ENCODE measurements at regions not wholly inside any gene's neighbourhood (a gene's known extent, or its start where the extent isn't known, plus 50 kb on each side); places are given as distances from the start of the nearest gene placed in this dataset.
"Not testable (repeated sequence)": the region's sequence is repeated elsewhere in the genome, so short reads cannot be mapped to it uniquely, and the experiment has no call there.

DNA sequence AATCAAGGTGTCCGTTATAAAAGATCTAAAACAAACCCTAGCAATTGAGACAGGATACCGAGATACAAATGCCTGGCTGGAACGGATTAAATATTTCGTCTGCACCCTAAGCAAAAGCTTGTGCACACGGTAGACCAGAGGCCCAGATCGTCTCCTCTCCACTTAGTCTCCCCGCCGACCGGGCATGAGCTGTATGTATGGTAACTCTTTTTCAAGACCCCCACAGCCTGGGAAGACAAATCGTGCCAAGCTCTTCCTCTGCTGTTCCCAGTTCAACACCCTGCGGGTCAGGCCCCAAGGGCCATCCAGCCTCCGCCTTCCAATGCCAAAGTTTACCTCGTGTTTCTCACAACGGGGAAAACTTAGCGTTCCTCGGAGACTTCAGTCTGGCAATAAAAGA, 285.7 kb upstream of the GALNT17 start:
- DNase-seq (ENCODE audit: low read depth): no peak

DNA sequence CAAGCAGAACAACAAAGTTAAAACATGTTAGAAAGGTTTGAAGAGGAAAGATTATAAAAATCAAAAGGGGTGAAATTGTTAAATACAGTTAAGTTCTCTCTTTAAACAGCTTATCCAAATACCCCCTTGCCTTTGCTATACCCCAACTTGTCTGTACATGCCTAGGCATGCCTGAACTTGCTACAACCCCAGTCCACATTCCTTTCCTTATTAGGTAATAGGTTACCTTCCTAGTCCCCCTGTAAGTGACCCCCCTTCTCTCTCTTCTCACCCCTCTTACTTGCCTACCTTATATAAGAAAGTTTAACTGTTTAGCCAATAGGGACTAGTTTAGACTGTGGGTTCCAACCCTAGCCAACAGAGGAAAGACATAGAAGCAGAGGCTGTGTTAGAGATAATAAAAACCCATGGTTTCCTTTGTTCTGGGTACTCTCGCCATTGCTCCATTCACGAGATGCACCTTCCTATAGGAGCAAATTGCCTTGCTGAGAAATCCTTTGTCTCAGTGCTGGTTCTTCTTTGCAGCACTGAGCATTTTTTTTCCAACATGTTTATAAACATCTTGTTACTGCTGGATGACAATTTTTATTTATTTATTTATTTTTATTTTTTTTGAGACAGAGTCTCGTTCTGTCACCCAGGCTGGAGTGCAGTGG, 282.2 kb upstream of the GALNT17 start:
- no peak for DNase-seq (ENCODE audit: low read depth)

DNA sequence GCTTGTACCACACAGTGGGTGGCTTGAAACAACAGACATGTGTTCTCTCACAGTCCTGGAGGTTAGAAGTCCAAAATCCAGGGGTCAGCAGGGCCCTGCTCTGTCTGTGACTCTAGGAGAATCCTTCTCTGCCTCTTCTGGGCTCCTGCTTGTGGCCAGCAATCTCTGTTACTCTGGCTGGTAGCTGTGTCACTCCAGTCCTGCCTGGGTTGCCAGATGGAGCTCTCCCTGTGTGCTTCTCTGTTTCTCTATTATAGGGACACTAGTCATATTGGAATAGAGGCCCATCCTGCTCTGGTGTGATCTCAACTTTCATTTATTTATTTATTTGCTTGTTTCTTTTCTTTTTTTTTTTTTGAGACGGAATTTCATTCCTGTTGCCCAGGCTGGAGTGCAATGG, 276.6 kb upstream of the GALNT17 start:
- DNase-seq (ENCODE audit: low read depth): no peak

DNA sequence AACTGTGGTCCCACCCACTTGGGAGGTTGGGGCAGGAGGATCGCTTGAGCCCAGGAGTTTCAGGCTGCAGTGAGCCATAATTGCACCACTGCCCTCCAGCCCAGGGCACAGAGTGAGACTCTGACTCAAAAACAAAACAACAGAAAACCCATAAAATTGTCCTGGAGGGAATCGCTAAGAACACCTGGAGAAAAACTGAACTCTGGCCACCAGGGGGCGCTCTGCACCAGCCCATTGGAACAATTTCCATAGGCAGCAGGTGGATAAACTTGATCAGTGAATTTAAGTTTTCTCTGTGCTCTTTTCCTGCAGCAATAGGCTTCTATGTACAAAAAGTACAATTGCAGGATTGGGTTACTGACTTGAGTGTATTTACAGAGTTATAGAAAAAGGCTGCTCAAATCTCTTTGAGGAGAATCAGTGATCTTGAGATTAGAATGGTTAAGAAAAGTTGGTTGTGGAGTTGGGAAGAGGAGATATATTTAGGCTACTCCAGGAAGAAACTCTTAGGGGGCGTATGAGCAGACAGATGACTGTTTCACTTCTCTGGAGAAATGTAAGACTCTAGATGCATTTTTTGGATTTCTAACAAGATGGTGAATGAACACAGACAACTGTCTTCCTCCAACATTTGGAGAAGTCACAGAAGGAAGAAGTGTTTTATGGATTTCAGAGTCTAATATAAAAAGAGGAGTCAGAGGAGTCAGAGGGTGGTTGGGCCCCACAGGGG, 274.9 kb upstream of the GALNT17 start:
- peak; percentile 44 for DNase-seq (ENCODE audit: low read depth)

DNA sequence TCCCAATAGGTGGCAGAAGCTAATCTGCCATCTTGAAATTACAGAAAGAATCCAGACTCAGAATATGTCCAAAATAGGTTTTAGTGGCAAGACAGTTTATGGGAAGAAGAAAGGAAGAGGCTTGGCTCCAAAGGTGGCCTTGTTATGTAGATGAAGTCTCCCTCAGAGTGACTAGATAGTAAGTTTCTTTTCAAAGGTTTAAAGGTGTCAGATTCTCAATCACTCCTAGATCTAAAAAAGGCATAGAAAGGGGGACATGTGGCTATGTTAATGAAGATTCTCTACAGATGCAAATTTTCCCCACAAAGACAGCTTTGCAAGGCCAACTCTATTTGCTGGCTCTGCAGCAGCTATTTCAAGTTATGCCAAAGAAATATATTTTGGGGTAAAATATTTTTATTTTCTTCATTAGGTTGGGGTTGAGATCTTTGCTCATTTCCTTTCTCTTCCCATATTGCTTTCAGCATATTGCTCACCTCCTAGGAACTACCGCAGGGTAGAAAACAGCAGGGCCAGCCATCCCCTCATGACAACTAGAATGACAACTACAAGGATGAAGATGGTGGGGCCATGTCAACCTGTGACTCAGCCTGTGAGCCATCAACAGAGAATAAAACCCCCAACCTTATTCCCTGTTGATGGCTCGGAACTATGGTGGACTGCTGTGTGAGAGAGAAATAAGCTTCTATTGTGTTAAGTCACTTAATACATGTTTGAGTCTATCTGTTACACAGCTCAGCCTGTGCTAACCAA, 274.0 kb upstream of the GALNT17 start:
- DNase-seq (ENCODE audit: low read depth): no peak

DNA sequence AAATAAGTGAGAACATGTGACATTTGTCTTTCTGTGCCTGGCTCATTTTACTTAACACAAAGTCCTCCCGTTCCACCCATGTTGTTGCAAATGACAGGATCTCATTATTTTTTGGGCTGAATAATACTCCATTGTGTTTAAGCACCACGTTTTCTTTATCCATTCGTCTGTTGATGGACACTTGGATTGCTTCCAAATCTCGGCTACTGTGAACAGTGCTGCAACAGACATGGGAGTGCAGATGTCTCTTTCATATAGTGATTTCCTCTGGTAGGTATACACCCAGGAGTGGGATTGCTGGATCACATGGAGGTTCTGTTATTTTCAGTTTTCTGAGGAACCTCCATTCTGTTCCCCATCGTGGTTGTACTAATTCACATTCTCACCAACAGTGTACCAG, 264.4 kb upstream of the GALNT17 start:
- no peak for DNase-seq (ENCODE audit: low read depth)

DNA sequence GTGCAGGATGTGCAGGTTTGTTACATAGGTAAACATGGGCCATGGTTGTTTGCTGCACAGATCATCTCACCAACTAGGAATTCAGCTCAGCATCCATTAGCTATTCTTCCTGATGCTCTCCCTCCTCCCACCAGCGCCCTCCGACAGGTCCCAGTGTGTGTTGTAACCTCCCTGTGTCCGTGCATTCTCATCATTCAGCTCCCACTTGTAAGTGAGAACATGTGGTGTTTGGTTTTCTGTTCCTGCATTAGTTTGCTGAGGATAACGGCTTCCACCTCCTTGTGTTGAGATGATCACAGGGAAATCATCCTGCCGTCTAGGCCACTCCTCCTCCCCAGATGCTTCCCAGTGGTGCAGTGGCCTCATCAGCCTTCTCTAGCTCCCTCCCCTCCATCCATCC, 261.6 kb upstream of the GALNT17 start:
- DNase-seq (ENCODE audit: low read depth): no peak

DNA sequence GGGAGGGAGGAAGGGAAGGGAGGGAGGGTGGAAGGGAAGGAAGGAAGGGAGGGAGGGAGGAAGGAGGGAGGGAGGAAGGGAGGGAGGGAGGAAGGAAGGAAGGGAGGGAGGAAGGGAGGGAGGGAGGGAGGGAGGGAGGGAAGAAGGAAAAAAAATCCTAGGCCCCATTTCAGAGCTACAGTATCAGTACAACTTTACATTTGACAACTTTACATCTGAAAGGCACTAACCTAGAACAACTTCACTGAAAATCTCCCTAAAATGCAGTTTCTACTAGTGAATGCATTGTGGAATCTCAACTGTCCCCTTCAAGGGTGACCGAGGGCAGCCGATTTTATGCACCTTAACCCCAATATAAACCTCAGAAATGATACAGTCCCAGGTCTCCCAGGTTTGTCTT, 259.8 kb upstream of the GALNT17 start:
- no peak for DNase-seq (ENCODE audit: low read depth)

DNA sequence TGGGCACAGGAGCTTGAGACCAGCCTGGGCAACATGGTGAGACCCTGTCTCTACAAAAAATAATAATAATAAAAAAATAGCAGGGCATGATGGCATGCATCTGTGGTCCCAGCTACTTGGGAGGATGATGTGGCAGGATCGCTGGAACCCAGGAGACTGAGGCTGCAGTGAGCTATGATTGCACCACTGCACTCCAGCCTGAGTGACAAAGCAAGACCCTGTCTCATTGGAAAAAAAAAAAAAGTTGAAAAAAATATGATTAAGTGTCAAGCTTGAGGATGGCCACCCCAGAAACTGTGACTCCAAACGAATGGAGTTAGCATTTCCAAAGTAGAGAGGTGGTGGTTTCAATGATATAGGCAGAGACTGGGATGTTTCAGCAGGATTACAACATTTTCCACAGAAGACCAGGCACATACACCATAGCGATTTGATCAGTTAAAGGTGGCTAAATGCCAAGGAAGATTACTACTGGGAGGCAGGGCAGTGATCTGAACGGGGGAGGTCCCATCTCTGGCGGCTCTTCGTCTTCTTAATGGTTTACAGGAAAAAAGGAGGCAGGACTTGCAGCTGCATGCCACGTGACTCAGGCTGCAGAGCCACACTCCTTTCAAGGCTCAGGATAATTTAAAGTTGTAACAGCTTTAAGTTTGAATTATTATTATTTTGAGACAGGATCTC, 250.6 kb upstream of the GALNT17 start:
- no peak for DNase-seq (ENCODE audit: low read depth)

DNA sequence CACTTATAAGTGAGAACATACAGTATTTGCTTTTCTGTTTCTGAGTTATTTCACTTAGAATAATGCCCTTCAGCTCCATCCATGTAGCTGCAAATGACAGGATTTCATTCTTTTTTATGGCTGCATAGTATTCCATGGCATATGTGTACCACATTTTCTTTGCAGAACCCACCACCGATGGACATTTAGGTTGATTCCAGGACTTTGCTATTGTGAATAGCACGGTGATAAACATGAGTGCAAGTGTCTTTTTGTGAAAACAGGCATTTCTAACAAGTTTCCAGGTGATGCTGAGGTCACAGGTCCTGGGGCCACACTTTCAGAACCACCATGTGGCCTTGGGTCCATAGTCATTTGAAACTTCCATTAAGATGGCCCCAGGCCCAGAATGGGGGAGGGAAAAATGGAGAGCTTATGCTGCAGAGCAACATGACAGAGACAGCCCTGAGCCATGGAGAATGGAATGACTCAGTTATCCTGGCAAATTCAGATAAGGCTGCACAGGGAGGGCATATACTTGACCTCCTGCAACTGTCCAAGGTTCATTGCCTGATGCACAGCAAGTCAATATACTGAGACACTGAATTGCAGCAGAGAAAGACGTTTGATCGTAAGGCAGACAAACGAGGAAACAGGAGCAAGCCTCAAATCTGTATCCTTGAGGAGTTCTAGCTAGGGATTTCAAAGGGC, 248.0 kb upstream of the GALNT17 start:
- no peak for DNase-seq (ENCODE audit: low read depth)

DNA sequence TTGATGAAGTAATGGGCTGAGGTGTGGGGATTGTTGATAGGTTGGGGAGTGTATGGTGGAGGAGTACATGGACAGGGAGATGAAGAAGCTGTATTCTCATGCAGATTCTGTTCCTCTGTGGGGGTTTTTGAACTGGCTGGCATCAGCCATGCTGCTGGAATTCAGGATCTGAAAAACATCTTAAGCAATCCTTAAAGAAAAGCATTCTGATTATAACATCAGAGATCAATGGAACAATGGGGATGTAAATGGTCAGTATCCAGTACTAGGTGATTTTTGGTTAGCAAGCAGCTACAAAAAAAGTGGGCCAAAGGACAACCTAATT, 247.5 kb upstream of the GALNT17 start:
- no peak for DNase-seq (ENCODE audit: low read depth)

DNA sequence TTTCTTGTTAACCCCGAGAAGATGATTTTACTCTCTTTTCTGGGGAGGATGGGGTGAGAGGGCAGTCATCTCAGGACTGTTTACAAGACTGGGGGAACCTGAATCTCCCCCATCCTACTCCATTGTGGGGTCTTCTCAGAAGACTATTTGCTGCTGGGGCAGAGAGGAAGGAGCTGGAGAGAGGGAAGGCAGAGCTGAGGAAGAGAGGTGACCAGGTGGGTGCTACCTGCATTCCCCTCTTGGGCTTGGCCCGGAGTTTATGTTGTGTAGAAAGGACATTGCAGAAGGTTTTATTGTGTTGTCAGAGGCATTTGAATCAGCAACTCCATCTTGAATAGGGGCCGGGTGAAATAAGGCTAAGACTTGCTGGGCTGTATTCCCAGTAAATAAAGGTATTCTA, 247.1 kb upstream of the GALNT17 start:
- DNase-seq (ENCODE audit: low read depth): no peak

DNA sequence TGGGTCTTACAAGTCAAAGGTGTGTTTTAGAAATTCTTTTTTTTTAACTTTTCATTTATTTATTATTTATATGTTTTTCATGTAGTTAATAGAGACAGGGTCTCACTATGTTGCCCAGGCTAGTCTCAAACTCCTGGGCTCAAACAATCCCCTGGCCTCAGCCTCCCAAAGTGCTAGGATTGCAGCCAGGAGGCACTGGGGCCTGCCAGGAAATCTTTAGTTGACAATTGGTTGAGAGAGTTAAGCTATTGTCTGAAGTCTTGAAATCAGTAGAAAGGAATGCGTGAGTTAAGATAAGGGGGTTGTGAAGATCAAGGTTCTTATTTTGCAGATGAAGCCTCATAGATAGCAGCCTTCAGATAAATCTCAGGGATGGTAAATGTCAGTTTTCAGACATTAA, 245.4 kb upstream of the GALNT17 start:
- no peak for DNase-seq (ENCODE audit: low read depth)

DNA sequence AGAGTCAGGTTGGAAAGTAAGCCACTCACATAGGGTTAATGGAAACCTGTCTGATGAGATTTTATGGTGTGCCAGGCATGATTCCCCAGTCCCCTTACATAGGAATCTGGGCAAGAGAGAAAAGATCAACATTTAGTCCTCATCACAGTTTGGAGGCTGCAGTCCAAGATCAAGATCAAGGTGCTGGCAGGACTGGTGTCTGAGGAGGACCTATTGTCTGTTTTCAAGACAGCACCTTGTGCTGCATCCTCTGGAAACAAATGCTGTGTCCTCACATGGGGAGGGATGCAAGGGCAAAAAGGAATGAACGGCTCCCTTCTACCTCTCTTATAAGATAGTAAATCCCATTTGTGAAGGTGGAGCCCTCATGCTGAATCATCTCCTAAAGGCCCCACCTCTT, 244.8 kb upstream of the GALNT17 start:
- DNase-seq (ENCODE audit: low read depth): no peak

DNA sequence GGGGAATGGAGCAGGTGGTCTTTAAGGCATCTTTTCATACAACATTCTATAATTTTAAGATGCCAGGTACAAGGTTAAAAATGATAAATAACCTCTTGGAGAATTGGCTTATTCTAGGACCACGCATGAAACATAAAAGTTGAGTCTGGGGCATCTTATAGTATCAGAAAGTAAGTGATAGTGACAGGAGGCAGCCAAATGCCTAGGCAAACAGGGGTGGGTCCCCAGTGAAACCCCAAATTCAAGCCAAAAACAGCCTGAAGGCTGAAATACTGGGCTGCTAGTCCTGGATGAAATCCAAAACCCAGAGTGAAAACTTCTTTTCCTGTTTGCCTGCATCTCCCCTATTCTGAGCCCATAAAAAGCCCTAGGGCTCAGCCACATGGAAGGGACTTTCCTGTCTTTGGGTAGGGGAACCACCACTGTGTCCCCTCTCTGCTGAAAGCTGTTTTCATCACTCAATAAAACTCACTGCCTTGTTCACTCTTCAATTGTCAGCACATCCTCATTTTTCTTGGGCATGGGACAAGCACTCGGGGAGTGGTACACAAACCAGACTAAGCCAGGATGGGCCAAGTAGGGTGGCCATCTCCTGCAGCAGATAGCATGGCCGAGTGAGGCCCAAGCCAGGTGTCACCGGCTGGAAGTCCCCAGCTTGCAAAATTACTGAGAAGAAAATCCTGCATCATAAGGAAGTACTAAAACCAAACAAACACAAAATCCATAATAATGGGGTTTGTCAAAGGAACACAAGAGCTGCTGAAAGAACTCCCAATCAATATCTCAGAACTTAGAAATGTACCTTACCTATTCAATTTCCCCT, 241.6 kb upstream of the GALNT17 start:
- DNase-seq (ENCODE audit: low read depth): no peak

DNA sequence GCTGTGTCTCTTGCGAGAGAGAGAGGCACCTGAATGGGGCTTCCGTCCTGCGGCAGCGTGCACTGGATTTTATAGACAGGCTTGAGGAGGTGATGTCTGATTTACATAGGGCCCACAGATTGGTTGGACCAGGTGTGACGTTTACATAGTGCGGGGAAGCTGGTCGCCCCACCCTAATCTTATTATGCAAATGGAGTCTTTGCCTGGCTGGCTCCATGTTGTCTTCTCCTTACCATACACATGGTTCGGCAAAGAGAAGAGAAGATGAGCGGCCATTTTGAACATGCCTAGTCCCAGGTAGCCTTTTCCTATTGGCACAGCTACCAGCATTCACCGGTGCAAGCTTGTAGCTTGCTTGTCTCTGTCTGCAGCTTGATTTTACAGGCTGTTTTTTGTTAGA, 238.5 kb upstream of the GALNT17 start:
- no peak for DNase-seq (ENCODE audit: low read depth)

DNA sequence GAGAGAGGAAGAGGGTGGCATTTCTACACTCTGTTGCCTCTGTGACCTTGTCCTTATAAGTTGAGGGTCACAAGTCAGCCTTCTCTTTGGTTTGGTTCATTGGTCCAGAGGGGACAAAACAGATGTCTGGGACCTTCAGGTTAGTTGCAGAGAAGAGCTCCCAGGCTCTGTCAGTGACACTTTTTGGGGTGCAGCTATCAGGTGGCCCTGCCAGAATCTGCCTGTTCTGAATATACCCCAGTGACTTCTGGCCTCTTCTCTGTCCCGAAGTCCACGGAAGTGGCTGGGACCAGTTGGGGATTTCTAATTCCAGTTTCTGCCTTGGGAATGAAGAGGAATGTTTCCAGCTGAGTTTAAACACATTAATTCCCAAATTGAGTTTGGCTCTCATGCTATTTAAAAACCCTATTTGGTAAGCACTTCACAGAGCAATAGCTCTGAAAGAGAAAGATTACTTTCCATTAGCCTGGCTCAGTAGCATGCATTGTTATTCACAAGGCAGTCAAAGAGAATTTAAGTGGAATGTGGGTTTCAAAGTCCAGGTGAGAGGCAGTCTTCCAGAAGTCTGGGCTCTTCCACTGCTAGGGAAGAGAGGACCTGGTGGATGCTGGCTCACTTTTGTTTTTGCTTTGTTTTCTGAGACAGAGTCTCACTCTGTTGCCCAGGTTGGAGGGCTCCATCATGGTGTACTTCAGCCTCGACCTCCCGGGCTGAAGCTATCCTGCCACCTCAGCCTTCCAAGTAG, 237.8 kb upstream of the GALNT17 start:
- DNase-seq (ENCODE audit: low read depth): no peak

DNA sequence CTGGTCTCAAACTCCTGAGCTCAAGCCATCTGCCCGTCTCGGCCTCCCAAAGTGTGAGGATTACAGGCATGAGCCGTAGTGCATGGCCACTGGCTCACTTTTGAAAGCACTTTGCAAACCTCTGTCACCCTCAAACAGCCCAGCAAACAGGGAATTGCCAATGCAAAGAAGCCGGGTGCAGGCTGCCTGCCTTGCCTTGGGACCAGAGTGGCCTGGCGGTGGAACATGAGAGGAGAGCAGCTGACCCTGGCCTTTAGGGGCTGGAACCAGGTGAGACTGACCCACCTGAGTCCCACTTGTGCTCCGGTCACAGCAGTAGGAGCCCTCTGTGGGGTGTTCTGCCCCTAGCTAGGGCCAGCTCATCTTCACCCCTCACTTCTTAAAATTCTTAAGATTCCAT, 237.1 kb upstream of the GALNT17 start:
- DNase-seq (ENCODE audit: low read depth): no peak

DNA sequence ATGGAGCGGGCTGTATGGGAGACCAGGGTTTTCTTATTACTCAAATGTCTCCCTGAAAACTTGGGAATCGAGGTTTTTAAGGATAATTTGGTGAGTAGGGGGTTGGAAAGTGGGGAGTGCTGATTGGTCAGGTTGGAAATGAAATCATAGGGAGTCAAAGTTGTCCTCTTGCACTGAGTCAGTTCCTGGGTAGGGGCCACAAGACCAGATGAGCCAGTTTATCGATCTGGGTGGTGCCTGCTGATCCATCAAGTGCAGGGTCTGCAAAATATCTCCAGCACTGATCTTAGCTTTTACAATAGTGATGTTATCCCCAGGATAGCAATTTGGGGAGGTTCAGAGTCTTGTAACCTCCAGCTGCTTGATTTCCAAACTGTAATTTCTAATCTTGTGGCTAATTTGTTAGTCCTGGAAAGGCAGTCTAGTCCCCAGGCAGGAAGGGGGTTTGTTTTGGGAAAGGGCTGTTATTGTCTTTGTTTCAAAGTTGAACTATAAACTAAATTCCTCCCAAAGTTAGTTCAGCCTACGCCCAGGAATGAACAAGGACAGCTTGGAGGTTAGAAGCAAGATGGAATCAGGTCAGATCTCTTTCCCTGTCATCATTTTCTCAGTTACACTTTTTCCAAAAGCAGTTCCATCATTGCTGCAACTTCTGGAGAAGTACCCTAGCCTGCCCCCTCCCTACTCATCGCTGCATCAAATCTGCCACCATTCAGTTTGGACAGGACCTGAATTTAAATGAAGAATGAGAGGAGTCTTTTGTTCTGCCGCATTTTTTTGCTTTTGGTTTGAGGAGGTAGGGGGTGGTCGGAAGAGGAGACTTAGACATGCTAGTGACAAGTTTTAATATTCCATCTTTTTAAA, 236.4 kb upstream of the GALNT17 start:
- not testable (repeated sequence) for DNase-seq (ENCODE audit: low read depth)

Measured in stimulated activated CD8-positive, alpha-beta memory T cell treated with anti-CD3 and anti-CD28 coated beads, Interleukin-4, amount 100 ng/mL, for 24 hours (primary cell).